HG02759 (cell line): ENCODE measurements at regions not wholly inside any gene's neighbourhood (a gene's known extent, or its start where the extent isn't known, plus 50 kb on each side); places are given as distances from the start of the nearest gene placed in this dataset.

ENCODE experiments used
- ATAC-seq: cut with Tn5 transposase; IDR thresholded peaks from one replicate; pipeline ENCODE4 v1.9.1; 2021; ENCODE audit warnings: mild to moderate bottlenecking, moderate library complexity; ENCODE audit not compliant: unreplicated experiment

- no peak for ATAC-seq
These were observed 215.9 kb upstream of the BMP4 start for GRCh38 chr14:54172562-54172961.

DNA sequence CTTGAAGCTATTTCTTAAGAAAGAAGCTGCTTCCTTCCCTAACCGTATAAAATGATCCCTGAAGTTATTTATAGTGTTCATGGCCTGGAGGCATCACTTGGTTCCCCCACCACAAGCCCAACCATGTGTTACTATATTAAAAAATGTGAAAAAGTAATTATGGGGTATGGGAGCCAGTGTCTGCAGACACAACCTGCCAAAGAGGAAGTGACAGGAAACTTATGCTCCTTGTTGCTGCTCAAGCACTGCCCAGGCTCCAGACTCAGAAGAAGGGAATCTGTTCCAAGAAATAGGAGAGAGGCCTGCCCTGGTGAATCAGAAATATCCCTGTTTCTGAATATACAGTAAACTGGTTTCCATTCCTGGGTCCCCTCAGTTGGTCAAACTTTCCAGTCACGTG, 217.2 kb upstream of the BMP4 start:
- no peak for ATAC-seq

DNA sequence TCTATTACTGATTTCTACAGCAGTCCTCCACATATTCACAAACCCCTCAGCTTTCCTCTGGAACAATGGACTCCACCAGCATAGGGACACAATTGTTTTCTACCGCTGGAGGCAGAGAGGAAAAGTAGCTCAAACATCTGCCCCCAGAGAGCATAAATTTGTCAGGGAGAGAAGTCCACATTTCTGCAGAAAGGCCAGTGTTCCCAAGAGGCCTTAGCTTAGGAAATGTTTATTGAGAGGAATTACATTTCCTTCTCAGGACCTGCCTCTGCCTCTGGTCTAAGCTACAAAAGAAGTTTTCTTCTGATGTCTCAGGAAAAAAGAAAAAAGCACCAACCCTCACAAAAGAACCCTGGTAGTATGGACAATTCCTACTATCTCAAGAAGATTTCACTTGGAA, 217.8 kb upstream of the BMP4 start:
- no peak for ATAC-seq

- ATAC-seq, result no peak
These were observed 218.8 kb upstream of the BMP4 start for GRCh38 chr14:54175298-54175942.

DNA sequence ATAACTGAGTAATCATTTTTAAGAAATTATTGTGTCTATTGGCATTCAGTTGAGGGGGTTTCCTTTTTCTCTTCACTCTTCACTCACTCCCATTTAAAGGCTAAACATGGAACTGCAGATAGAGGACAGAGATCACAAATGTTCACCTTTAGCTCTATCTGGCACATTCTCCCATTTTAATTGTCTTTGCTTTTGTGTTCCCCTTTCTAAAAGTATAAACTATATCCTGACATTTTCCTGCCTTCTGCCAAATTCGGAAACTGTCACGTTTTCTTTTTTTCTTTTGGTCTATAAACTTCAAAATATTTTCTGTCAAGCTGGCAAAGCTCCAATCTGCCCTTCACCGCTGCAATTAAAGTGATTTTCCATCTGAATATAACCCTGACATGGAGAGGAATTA, 219.8 kb upstream of the CDKN3 start:
- ATAC-seq, result no peak

GRCh38 chr14:54177641-54178621, 218.9 kb upstream of the CDKN3 start:
- no peak for ATAC-seq

DNA sequence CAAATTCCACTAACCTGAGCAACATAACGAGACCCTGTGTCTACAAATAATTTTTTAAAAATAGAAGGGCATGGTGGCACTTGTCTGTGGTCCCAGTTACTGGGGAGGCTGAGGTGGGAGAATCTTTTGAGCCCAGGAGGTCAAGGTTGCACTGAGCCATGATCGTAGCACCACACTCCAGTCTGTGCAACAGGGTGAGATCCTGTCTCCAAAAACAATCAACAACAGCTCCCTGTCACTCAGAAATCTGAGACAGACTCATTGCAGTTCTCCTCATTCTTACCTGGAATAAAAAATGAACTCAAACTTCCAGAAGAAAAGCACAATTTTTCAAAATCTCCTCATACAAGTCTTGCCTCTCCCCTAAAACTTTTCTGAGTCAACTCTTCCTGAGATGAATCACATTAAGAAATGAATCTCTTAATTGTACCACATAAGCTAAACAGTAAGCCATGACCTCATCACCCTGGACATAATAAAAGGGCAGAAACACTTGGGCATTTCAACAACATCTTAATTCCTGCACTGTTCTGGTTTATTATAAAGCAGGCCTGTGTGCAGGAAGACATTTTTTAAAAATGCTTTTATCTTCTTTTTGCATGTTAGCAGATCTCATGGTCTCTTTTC, 214.3 kb upstream of the CDKN3 start:
- no peak for ATAC-seq

- ATAC-seq, result no peak
These were observed 209.7 kb upstream of the CDKN3 start for GRCh38 chr14:54186821-54187763.

DNA sequence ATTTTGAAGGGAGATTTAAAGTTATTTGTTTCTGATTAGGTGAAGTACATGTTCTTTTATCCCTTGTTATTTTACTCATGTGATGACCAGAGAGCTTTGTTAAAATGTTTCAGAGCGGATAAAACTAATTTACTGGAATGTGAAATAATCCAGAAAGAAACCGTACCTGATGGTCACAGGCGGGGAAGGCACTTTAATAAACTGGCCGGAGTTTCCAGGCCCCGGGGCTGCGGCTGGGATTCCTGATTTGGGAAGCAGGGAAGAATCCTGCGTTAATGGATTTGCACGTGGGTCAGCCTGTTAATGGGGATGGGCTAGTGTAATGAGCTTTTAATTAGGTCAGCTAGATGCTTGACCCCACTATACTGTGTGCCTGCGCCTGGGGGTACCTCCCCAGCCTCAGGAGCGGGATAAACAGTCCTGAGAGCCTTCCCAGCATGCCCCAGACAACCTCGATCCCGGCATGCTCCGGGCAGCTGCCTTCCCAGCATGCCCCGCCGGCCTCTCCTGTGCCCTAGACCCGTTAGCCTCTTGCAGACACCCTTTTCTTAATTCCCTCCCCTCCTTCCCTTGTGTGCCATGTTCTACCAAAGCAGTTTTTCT, 208.6 kb upstream of the CDKN3 start:
- ATAC-seq, result no peak

- no peak for ATAC-seq
These were observed 207.5 kb upstream of the CDKN3 start for GRCh38 chr14:54189333-54189732.

- no peak for ATAC-seq
These were observed 207.0 kb upstream of the CDKN3 start for GRCh38 chr14:54189748-54190354.

GRCh38 chr14:54191846-54192245, 205.0 kb upstream of the CDKN3 start:
- ATAC-seq, result no peak

DNA sequence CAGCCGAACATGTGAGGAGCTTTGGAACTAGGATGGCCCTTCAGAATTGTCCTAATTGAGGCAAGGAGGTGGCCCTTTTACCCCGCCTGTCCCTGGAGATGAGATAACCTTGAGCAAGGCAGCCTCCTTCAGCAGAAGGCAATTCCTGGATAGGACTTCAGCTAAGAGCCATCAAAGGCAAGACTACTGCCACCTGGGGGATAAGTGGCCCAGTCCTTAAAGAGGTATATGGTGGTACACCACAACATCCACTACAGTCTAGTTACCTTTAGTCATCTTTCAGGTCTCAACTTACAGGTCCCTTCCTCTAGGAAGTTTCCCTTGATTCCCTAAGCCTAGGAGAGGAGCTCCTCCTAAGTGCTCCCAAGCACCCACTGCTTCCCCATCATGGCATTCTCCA, 204.2 kb upstream of the CDKN3 start:
- no peak for ATAC-seq

DNA sequence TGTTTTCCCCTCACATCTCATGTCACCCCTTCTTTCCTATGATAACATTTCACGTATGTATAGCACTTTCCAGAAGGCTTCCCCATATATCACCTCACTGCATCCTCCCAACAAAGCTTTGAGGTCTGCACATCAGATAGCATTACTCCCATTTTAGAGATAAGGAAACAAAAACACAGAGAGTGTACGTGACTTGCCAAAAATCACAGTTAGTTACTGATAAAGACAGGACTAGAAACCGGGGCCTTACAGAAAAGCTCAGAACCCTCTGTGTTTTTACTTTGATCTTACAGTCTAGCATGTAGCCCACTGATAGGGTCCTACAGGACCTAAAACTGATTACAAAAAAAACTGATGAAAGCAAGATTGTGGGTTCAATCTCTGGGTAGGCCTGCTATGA, 202.9 kb upstream of the CDKN3 start:
- no peak for ATAC-seq

GRCh38 chr14:54194501-54194900, 202.3 kb upstream of the CDKN3 start:
- ATAC-seq, result no peak

GRCh38 chr14:54197369-54197768, 199.4 kb upstream of the CDKN3 start:
- no peak for ATAC-seq

DNA sequence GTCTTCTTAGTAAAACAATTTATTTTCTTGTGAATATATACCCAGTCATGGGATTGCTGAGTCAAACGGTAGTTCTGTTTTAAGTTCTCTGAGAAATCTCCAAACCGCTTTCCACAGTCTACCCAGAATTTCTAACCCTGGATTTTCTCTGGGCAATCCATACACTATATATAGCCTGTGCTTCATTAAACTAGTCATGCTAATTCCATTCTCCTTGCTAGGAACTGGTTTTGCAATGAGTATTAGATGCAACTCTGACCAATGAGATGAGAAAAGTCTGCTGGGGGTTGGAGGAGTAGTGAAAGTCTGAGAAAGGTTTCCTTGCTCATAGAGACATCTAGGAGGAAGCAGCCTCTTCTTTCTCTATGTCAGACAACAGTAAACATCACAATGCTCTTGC, 196.1 kb upstream of the CDKN3 start:
- no peak for ATAC-seq

- ATAC-seq, result no peak
These were observed 194.5 kb upstream of the CDKN3 start for GRCh38 chr14:54202288-54202687.

DNA sequence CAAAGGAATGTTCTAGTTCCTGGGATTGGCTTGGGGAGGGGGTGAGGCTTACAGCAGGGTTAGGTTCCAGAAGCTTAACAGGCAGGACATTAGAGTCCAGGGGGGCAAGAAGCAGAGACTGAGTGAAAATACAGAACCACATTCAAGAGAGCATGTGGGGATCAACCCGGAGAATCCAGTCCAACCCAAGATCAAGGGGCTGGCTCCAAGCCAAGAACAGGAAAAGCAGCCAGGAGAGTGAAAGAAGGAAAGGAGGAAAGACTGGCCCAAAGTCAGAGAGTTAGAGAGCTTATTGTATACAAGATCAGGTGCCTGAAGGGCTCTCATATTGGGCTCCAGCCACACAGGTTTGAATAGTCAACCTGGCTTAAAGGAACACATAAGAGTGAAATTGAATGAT, 190.3 kb upstream of the CDKN3 start:
- no peak for ATAC-seq

DNA sequence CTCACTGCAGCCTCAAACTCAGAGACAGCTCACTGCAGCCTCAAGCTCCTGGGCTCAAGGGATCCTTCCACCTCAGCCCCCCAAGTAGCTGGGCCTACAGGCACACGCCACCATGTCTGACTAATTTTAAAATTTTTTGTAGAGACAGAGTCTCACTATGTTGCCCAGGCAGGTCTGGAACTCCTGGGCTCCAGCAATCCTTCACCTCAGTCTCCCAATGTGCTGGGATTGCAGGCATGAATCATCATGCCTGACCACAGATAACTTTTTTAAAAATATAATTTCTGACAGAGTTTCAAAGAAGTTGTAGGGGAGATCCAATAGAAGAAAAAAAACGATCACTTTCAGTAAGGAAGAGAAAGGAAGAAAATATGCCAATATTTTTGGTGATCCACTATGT, 189.7 kb upstream of the CDKN3 start:
- no peak for ATAC-seq
